GM10266 (cell line): ENCODE measurements at regions not wholly inside any gene's neighbourhood (a gene's known extent, or its start where the extent isn't known, plus 50 kb on each side); places are given as distances from the start of the nearest gene placed in this dataset.

ENCODE experiments used
- DNase-seq: peaks from one replicate; pipeline ENCODE4 v3.0.0; 2012; ENCODE audit errors: extremely low spot score
- CTCF ChIP-seq: IDR thresholded peaks from 2 replicates; pipeline ENCODE4 v1.5.1; 2012; ENCODE audit warnings: mild to moderate bottlenecking, low read depth; ENCODE audit not compliant: control insufficient read depth, insufficient read depth; ENCODE audit errors: missing control alignments

- TF ChIP-seq CTCF = no peak
- no peak for DNase-seq
These were observed 1096.9 kb upstream of the POT1 start for GRCh38 chr7:126026421-126027088.

- no peak for TF ChIP-seq CTCF
- no peak for DNase-seq
These were observed 1092.8 kb upstream of the POT1 start for GRCh38 chr7:126022452-126022851.

- no peak for DNase-seq
- no peak for TF ChIP-seq CTCF
These were observed 1087.1 kb upstream of the POT1 start for GRCh38 chr7:126016722-126017121.

GRCh38 chr7:126005064-126005463 is 1075.4 kb upstream of the POT1 start:
- no peak for TF ChIP-seq CTCF

GRCh38 chr7:126001349-126001748 is 1071.7 kb upstream of the POT1 start:
- no peak for TF ChIP-seq CTCF
- no peak for DNase-seq

More at GRCh38 chr7:126005064-126005463, 1075.4 kb upstream of the POT1 start:
- DNase-seq = no peak

- DNase-seq = no peak
- TF ChIP-seq CTCF = no peak
These were observed 1055.2 kb upstream of the POT1 start for GRCh38 chr7:125984795-125985194.

- no peak for TF ChIP-seq CTCF
- DNase-seq = no peak
These were observed 1042.0 kb upstream of the POT1 start for GRCh38 chr7:125971656-125972055.
